GM12878 (cell line): ENCODE measurements at regions not wholly inside any gene's neighbourhood (a gene's known extent, or its start where the extent isn't known, plus 50 kb on each side); places are given as distances from the start of the nearest gene placed in this dataset.

ENCODE experiments used
- BCL3 ChIP-seq: IDR thresholded peaks from 2 replicates; pipeline ENCODE4 v1.6.1; 2011; ENCODE audit warnings: borderline replicate concordance, low read depth, mild to moderate bottlenecking, moderate library complexity, low read length; ENCODE audit not compliant: insufficient read depth, poor library complexity, severe bottlenecking
- CHD4 ChIP-seq: fragments of 200-600 bp; sonication (generic); IDR thresholded peaks from 2 replicates; pipeline ENCODE4 v1.6.1; 2016; ENCODE audit warnings: mild to moderate bottlenecking
- HCFC1 ChIP-seq: fragments of 150-350 bp; IDR thresholded peaks from 2 replicates; pipeline ENCODE4 v1.6.1; 2014; ENCODE audit warnings: low read length
- HDAC6 ChIP-seq: fragments of 200-600 bp; sonication (generic); IDR thresholded peaks from one replicate; pipeline ENCODE4 v1.8.0; 2017; ENCODE audit warnings: antibody characterized with exemption; ENCODE audit not compliant: unreplicated experiment
- KAT2A ChIP-seq: conservative IDR thresholded peaks from 2 replicates; pipeline ENCODE4 v1.6.1; 2011; ENCODE audit warnings: low read depth, low read length; ENCODE audit not compliant: control insufficient read depth
- MEF2B ChIP-seq: fragments of 450-650 bp; IDR thresholded peaks from 2 replicates; pipeline ENCODE4 v1.6.1; 2018; ENCODE audit warnings: mild to moderate bottlenecking, moderate library complexity; ENCODE audit not compliant: partially characterized antibody, poor library complexity, severe bottlenecking
- MXI1 ChIP-seq: fragments of 150-350 bp; IDR thresholded peaks from 2 replicates; pipeline ENCODE4 v1.6.1; 2011; ENCODE audit warnings: low read depth, mild to moderate bottlenecking, inconsistent platforms, low read length, improper control_type of control experiment
- SMC3 ChIP-seq: IDR thresholded peaks from 2 replicates; pipeline ENCODE4 v1.6.1; 2011; ENCODE audit warnings: low read length, improper control_type of control experiment, borderline replicate concordance
- TCF7 ChIP-seq: IDR thresholded peaks from 2 replicates; pipeline ENCODE4 v1.6.1; 2014; ENCODE audit warnings: antibody characterized with exemption, borderline replicate concordance
- ZBTB40 ChIP-seq: fragments of 450-650 bp; IDR thresholded peaks from 2 replicates; pipeline ENCODE4 v1.6.1; 2016; ENCODE audit warnings: mild to moderate bottlenecking, moderate library complexity, borderline replicate concordance

- TF ChIP-seq ZBTB40 (no peak), SMC3 (no peak), HCFC1 (no peak), MEF2B (no peak), KAT2A (no peak), CHD4 (no peak), TCF7 (no peak), BCL3 (no peak), MXI1 (no peak), HDAC6 (no peak)
- TF ChIP-seq, all 136 proteins: peak for 0
Observed at GRCh38 chr7:156578578-156578940, 62.0 kb upstream of the RNF32 start (continued).
